Fibroblast of the aortic adventitia (primary cell): ENCODE measurements at regions not wholly inside any gene's neighbourhood (a gene's known extent, or its start where the extent isn't known, plus 50 kb on each side); places are given as distances from the start of the nearest gene placed in this dataset.

Source experiments
- DNase-seq: peaks from one replicate; pipeline ENCODE4 v3.0.0-alpha.2; 2010; ENCODE audit warnings: low read depth
- H3K4me3 ChIP-seq: 2 replicates; pipeline ENCODE4 v1.5.1; 2011; ENCODE audit warnings: low read depth, mild to moderate bottlenecking, control low read depth, low read length, moderate library complexity
- TF ChIP-seq, protein P1 (sequence below): IDR thresholded peaks from 2 replicates; pipeline ENCODE4 v1.5.1; 2011; ENCODE audit warnings: mild to moderate bottlenecking, low read length, control low read depth, inconsistent platforms; ENCODE audit not compliant: insufficient read depth

DNA sequence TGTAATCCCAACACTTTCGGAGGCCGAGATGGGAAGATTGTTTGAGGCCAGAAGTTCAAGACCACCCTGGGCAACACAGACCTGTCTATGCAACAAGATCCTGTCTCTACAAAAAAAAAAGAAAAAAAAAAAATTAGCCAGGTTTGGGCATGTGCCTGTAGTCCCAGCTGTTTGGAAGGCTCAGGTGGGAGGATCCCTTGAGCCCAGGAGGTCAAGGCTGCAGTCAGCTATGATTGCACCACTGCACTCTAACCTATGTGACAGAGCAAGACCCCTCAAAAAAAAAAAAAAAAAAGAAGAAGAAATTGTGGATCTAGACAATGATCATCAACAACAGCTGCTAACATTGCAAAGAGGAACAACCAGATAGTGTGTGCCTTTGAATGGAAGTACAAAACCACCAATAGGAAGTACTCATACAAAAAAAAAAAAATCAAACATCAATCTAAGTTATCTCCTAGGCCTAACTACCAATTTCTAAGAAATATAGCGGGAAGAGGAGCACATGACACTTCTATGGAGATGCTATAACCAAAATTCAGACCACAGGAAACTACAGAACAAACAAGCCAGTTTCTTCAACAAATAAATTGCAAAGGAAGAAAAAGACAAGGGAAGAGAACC is 258.7 kb downstream of the MRTFB start:
- no peak for DNase-seq
- no peak overlapping the region for H3K4me3 ChIP-seq
- TF ChIP-seq, protein P1, sequence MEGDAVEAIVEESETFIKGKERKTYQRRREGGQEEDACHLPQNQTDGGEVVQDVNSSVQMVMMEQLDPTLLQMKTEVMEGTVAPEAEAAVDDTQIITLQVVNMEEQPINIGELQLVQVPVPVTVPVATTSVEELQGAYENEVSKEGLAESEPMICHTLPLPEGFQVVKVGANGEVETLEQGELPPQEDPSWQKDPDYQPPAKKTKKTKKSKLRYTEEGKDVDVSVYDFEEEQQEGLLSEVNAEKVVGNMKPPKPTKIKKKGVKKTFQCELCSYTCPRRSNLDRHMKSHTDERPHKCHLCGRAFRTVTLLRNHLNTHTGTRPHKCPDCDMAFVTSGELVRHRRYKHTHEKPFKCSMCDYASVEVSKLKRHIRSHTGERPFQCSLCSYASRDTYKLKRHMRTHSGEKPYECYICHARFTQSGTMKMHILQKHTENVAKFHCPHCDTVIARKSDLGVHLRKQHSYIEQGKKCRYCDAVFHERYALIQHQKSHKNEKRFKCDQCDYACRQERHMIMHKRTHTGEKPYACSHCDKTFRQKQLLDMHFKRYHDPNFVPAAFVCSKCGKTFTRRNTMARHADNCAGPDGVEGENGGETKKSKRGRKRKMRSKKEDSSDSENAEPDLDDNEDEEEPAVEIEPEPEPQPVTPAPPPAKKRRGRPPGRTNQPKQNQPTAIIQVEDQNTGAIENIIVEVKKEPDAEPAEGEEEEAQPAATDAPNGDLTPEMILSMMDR = no peak

DNA sequence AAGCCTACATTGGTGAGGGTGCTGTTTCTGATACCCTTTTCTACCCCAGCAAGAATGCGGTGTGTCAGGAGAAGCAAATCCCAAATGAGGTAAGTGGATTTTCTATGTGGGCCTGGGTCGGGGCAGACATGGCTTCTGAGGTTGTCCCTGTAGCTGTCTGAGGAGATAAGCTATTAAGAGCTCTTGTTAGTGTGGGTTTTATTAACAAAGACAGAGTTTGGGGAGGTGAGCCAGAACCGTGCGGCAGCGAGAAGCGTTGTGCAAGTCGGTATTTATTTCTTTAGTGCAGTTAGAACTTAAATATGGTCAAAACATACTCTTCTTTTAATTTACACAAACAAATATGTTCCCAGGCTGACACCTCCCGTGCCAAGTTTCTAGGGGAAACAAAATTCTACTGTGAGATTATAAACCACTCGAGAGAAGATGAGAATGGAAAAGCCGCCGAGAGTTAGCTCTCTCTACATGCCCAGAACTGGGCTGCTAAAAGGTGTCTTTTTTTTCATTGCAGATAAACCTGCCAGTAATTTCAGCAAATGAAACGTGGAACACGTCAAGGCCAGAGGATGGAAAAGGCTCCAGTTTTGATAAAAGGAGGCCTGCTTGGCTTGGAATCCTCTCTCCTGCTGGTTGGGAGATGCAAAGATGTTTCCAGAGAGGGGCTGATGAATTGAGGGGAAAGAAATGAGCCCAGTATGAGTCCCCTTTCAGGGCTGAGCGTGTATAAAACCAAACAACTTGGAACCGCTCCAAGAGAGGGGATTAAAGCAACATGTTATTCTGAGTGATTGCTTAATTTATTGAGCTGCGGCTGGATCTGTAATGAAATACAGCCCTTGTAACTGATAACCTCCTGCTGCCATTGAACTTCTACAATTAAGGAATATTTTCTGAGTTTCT is 254.6 kb downstream of the MRTFB start:
- DNase-seq = peak; percentile 76
- H3K4me3 ChIP-seq = no peak overlapping the region
- TF ChIP-seq, protein P1 = no peak

DNA sequence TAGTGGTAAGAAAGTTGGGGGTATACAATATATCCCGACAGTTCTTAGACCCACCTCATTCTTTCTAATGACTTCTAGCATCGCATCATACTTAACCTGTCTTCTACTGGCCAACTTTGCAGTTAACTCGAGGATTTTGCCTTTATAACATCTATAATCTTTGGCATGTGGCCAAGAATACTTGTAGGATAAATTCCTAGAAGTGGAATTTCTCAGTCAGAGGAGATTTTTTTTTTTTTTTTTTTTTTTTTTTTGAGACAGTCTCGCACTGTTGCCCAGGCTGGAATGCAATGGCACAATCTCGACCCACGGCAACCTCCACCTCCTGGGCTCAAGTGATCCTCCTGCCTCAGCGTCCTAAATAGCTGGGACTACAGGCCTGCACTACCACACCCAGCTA is 253.5 kb downstream of the MRTFB start:
- TF ChIP-seq, protein P1 = no peak
- H3K4me3 ChIP-seq = no peak overlapping the region
- DNase-seq = peak; percentile 63

DNA sequence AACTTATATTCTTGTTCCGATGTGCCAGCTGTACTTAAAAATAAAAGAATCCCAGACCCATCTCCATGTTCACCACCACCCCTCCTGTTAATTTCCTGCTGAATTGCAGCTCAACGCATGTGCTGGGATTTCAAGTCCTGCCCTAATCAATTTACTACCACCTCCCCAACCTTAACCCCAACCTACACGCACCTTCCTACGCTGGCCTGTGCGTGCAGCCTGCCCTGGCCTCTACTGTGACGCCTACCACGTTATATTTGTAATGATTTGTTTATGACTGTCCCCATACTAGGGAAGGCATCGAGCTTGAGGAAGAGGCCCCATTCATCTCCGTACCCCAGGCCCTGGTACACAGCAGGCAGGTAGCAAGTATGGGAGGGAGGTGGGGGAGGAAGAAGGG is 251.1 kb downstream of the MRTFB start:
- DNase-seq = no peak
- TF ChIP-seq, protein P1 = no peak
- H3K4me3 ChIP-seq = no peak overlapping the region

DNA sequence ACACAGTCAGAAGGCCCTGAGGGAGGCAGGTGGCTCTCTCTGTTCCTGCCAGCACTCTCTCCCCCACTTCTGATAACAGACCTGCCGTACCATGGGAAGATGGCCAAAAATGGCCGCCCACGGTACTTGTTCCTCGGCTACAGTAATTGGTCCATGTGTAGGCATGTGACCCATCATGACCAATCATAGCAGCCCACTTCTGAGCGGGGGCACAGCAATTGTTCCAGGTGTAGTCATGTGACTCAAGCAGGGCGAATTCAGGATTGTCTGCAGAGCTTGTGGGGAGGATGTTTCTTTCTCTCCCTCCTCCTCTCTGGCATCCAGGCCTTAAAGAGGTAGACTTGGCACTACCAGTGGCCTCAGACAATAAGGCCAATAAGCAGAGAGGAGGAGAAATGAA is 250.4 kb downstream of the MRTFB start:
- no peak for DNase-seq
- TF ChIP-seq, protein P1 = no peak
- H3K4me3 ChIP-seq = no peak overlapping the region

DNA sequence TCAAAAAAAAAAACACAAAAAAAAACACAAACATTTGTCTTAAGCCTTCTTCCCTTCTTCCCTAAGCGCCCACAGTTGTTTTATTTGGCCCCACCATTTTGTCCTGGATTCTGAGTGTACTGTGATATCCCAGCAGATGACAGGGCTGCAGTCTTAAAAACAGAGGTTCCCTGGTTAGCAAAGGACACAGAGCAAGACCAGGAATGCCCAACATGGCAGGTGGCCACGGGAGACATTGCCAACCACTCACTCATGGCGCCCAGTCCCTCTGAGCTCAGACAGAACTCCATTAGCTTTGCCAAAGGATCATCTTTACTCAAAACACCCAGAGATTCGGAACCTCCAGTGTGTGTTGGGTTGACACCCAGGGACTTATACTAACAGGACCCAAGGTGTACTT is 249.3 kb downstream of the MRTFB start:
- no peak overlapping the region for H3K4me3 ChIP-seq
- no peak for DNase-seq

More for the DNA sequence above, 249.3 kb downstream of the MRTFB start:
- TF ChIP-seq, protein P1 = no peak
